IMR-90 (cell line): ENCODE measurements at regions not wholly inside any gene's neighbourhood (a gene's known extent, or its start where the extent isn't known, plus 50 kb on each side); places are given as distances from the start of the nearest gene placed in this dataset.
"Not testable (repeated sequence)": the region's sequence is repeated elsewhere in the genome, so short reads cannot be mapped to it uniquely, and the experiment has no call there.

ENCODE experiments used
- ATAC-seq: fragments of 200-7000 bp; cut with Tn5 transposase; 2 replicates; pipeline ENCODE4 v1.9.1; 2020; ENCODE audit warnings: low read depth, mild to moderate bottlenecking, moderate library complexity
- BruUV-seq: library from RNA; stranded (reverse); fragments of 400-500 nt; replicated peaks from 2 replicates; lab custom pipeline; 2021; lab: Mats Ljungman, UMichigan
- CTCF ChIA-PET: fragments of 300-600 bp; formaldehyde crosslinking; extraction: SDS; loops from one replicate; lab custom pipeline; 2021; ENCODE audit warnings: antibody characterized with exemption; lab: Yijun Ruan, JAX
- POLR2A ChIA-PET: fragments of 300-600 bp; sonication (Branson Sonifier 250); formaldehyde crosslinking; loops from one replicate; lab custom pipeline; 2022; ENCODE audit warnings: antibody characterized with exemption; ENCODE audit not compliant: unreplicated experiment; lab: Charles Lee
- DNase-seq: peaks from one replicate; pipeline ENCODE4 v3.0.0; 2013
- H2AFZ ChIP-seq: replicated peaks from 2 replicates; pipeline ENCODE3; 2013; ENCODE audit warnings: low read length, mild to moderate bottlenecking; ENCODE audit not compliant: poor library complexity
- H2AK5ac ChIP-seq: 2 replicates; pipeline ENCODE4 v1.6.1; 2013; ENCODE audit warnings: low read depth, low read length, inconsistent platforms
- H2AK9ac ChIP-seq: replicated peaks from 2 replicates; pipeline ENCODE3; 2013; ENCODE audit warnings: mild to moderate bottlenecking, low read depth, low read length, moderate library complexity; ENCODE audit not compliant: poor library complexity
- H2BK120ac ChIP-seq: 2 replicates; pipeline ENCODE4 v1.6.1; 2013; ENCODE audit warnings: low read depth, low read length, inconsistent platforms
- H2BK15ac ChIP-seq: 3 replicates; pipeline ENCODE4 v1.6.1; 2013; ENCODE audit warnings: low read depth, low read length, inconsistent platforms
- H2BK20ac ChIP-seq: 2 replicates; pipeline ENCODE4 v1.6.1; 2013; ENCODE audit warnings: low read depth, mild to moderate bottlenecking, inconsistent platforms, low read length, moderate library complexity
- H2BK5ac ChIP-seq: 2 replicates; pipeline ENCODE4 v1.6.1; 2013; ENCODE audit warnings: mild to moderate bottlenecking, low read depth, low read length, inconsistent platforms; ENCODE audit not compliant: poor library complexity, severe bottlenecking
- H3K14ac ChIP-seq: replicated peaks from 2 replicates; pipeline ENCODE4 v1.6.1; 2013; ENCODE audit warnings: low read depth, low read length, inconsistent platforms
- H3K18ac ChIP-seq: 2 replicates; pipeline ENCODE4 v1.6.1; 2013; ENCODE audit warnings: low read depth, low read length, control low read depth
- H3K23ac ChIP-seq: 2 replicates; pipeline ENCODE4 v1.6.1; 2013; ENCODE audit warnings: low read depth, low read length, inconsistent platforms
- H3K27ac ChIP-seq: 2 replicates; pipeline ENCODE4 v1.5.1; 2013; ENCODE audit warnings: mild to moderate bottlenecking, control low read depth, low read length; ENCODE audit not compliant: insufficient read depth
- H3K27me3 ChIP-seq: 2 replicates; pipeline ENCODE4 v1.6.1; 2013; ENCODE audit warnings: low read length; ENCODE audit not compliant: control insufficient read depth, insufficient read depth
- H3K36me3 ChIP-seq: 2 replicates; pipeline ENCODE4 v1.6.1; 2013; ENCODE audit warnings: low read length, mixed read lengths; ENCODE audit not compliant: control insufficient read depth, insufficient read depth
- H3K4ac ChIP-seq: 2 replicates; pipeline ENCODE4 v1.6.1; 2013; ENCODE audit warnings: low read depth, low read length, inconsistent platforms
- H3K4me1 ChIP-seq: 2 replicates; pipeline ENCODE4 v1.6.1; 2013; ENCODE audit warnings: low read length, mixed read lengths; ENCODE audit not compliant: control insufficient read depth, insufficient read depth
- H3K4me2 ChIP-seq: 2 replicates; pipeline ENCODE4 v1.6.1; 2013; ENCODE audit warnings: low read depth, mild to moderate bottlenecking, control low read depth, low read length, moderate library complexity
- H3K4me3 ChIP-seq: 2 replicates; pipeline ENCODE4 v1.5.1; 2013; ENCODE audit warnings: low read depth, mild to moderate bottlenecking, control low read depth, low read length, moderate library complexity; ENCODE audit not compliant: insufficient read depth
- H3K56ac ChIP-seq: 2 replicates; pipeline ENCODE4 v1.6.1; 2013; ENCODE audit warnings: low read length, inconsistent platforms; ENCODE audit not compliant: insufficient read depth; ENCODE audit errors: extremely low read depth
- H3K79me1 ChIP-seq, 2 experiments: 2 replicates each; pipeline ENCODE4 v1.6.1; 2013; ENCODE audit warnings: low read length in 2 of 2, inconsistent platforms in 1 of 2, low read depth in 1 of 2
- H3K9ac ChIP-seq: 2 replicates; pipeline ENCODE4 v1.6.1; 2013; ENCODE audit warnings: low read depth, low read length, control low read depth
- H3K9me1 ChIP-seq: 2 replicates; pipeline ENCODE4 v1.6.1; 2013; ENCODE audit warnings: low read length, inconsistent platforms; ENCODE audit not compliant: insufficient read depth
- H3K9me3 ChIP-seq: 2 replicates; pipeline ENCODE4 v1.6.1; 2013; ENCODE audit warnings: low read length; ENCODE audit not compliant: control insufficient read depth, insufficient read depth
- H4K20me1 ChIP-seq: 2 replicates; pipeline ENCODE4 v1.6.1; 2013; ENCODE audit warnings: low read length, inconsistent platforms; ENCODE audit not compliant: insufficient read depth
- H4K5ac ChIP-seq: 2 replicates; pipeline ENCODE4 v1.6.1; 2013; ENCODE audit warnings: mild to moderate bottlenecking, low read depth, low read length, control low read depth
- H4K8ac ChIP-seq, 2 experiments: 2 replicates each; pipeline ENCODE4 v1.6.1; 2013; ENCODE audit warnings: low read depth in 2 of 2, low read length in 2 of 2, control low read depth in 1 of 2, inconsistent platforms in 1 of 2
- H4K91ac ChIP-seq: 2 replicates; pipeline ENCODE4 v1.6.1; 2013; ENCODE audit warnings: low read depth, low read length, inconsistent platforms; ENCODE audit not compliant: insufficient read depth
- BHLHE40 ChIP-seq: fragments of 150-350 bp; IDR thresholded peaks from 2 replicates; pipeline ENCODE4 v1.6.1; 2016; ENCODE audit warnings: mild to moderate bottlenecking, low read depth, low read length
- MAZ ChIP-seq: IDR thresholded peaks from 2 replicates; pipeline ENCODE4 v1.6.1; 2012; ENCODE audit warnings: low read depth, mild to moderate bottlenecking, low read length, improper control_type of control experiment, moderate library complexity, borderline replicate concordance
- MXI1 ChIP-seq: IDR thresholded peaks from 2 replicates; pipeline ENCODE4 v1.6.1; 2012; ENCODE audit warnings: low read depth, mild to moderate bottlenecking, low read length, moderate library complexity, borderline replicate concordance
- POLR2A ChIP-seq: IDR thresholded peaks from 2 replicates; pipeline ENCODE4 v1.6.1; 2012; ENCODE audit warnings: mild to moderate bottlenecking, low read depth, low read length
- USF2 ChIP-seq: fragments of 150-350 bp; IDR thresholded peaks from 2 replicates; pipeline ENCODE4 v1.6.1; 2017; ENCODE audit warnings: mild to moderate bottlenecking, antibody characterized with exemption, low read length, low read depth
- WGBS, 2 experiments: methylation state at CpG; one replicate each; pipeline versions ENCODE4 v1.1.5 to v1.1.7; 2013; ENCODE audit warnings: missing lambda C conversion rate in 2 of 2; ENCODE audit not compliant: insufficient read length in 1 of 2; ENCODE audit errors: extremely low coverage in 2 of 2; 5-methylcytosine and 5-hydroxymethylcytosine counted together
- dilution Hi-C: fragments of 300-500 bp; cut with HindIII; formaldehyde crosslinking; loops from one replicate; pipeline ENCODE4 v1.14.3; 2018; ENCODE audit warnings: low sequenced_read_pairs; ENCODE audit not compliant: unreplicated experiment
- in situ Hi-C: fragments of 300-500 bp; cut with MboI; formaldehyde crosslinking; loops from 3 replicates; pipeline ENCODE4 v1.14.3; 2019; ENCODE audit warnings: low sequenced_read_pairs, inconsistent platforms, mixed read lengths
- intact Hi-C: fragments of 100-400 bp; cut with micrococcal nuclease; formaldehyde crosslinking; loops from 2 replicates; pipeline ENCODE4 v1.10.0; 2022

- Histone ChIP-seq H3K27ac (peak overlapping the region; percentile 99), H2BK15ac (peak overlapping the region; percentile 99; the same call in 2 of the 3 replicates), H3K9me1 (peaks cover 12% of the 10 kb centered on the region), H3K4me1 (peaks cover 20% of the 10 kb centered on the region), H2AK5ac (peak overlapping the region; percentile 98), H3K4me2 (peak overlapping the region; percentile 96), H2BK5ac (peak overlapping the region; percentile 99), H2AFZ (peak overlapping the region; percentile 79), H3K79me1 (peaks cover 14 to 26% of the 10 kb centered on the region in 2 experiments), H3K36me3 (peaks cover 14% of the 10 kb centered on the region), H4K5ac (peak overlapping the region; percentile 92), H3K18ac (peak overlapping the region; percentile 92), H3K9me3 (peaks cover 27% of the 10 kb centered on the region), H4K91ac (peak overlapping the region; percentile 93), H3K14ac (peak overlapping the region; percentile 94), H3K4me3 (peak overlapping the region; percentile 54), H4K8ac (peak overlapping the region; percentile 84 to 86), H2BK120ac (peak overlapping the region; percentile 98), H2BK20ac (peak overlapping the region; percentile 88), H2AK9ac (peak overlapping the region; percentile 93), H3K56ac (peak overlapping the region; percentile 61; the same call in 1 of the 2 replicates), H3K4ac (peak overlapping the region; percentile 96), H3K9ac (peak overlapping the region; percentile 85), H3K23ac (peak overlapping the region; percentile 89)
- in situ Hi-C loops, H4K20me1 ChIP-seq, POLR2A ChIA-PET, dilution Hi-C loops, CTCF ChIA-PET, intact Hi-C loops, H3K27me3 ChIP-seq: not testable (repeated sequence)
- WGBS, 2 experiments = 47% methylated on average over 3 of the region's 55 CpGs; no CpG with 5 or more reads in 1 of the 2 experiments
- TF ChIP-seq MXI1 (peak; percentile 56; the same call in 1 of the 2 replicates), BHLHE40 (peak; percentile 84; the same call in 1 of the 2 replicates), MAZ (peak; percentile 66; the same call in 1 of the 2 replicates), POLR2A (peak; percentile 77), USF2 (peak; percentile 42)
- peak; percentile 93 for DNase-seq
- BruUV-seq = TSS peak; percentile 60
- peak; percentile 95 for ATAC-seq
These were observed 196.5 kb upstream of the ZNF469 start for GRCh38 chr16:88185976-88186888.
